ENCODE measurements at regions not wholly inside any gene's neighbourhood (a gene's known extent, or its start where the extent isn't known, plus 50 kb on each side); places are given as distances from the start of the nearest gene placed in this dataset.
"Not testable (repeated sequence)": the region's sequence is repeated elsewhere in the genome, so short reads cannot be mapped to it uniquely, and the experiment has no call there.

DNA sequence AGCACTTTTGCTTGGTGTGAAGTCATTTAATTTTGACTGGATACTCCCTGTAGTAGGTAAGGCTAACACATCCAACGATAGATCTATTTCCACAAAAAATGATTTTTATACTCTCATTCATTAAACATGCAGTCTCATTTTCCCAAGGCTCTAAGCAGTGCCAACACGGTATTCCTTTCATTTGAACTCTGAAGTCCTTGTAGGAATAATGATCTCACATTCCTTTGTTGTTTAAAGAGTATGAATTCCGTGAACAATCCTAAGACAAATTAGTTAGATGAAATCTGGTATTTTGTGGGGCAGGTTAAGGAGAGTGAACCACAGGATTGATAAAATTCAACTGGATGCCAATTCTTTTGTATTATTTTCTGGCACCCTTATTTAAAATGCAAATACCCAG, 66.6 kb downstream of the LACC1 start:
- Mint-ChIP-seq H3K9me3 (peaks cover 0 to 9% of the 10 kb centered on the region in 2 donors), H3K4me1 (no peaks in the 10 kb centered on the region), H3K4me3 (no peak overlapping the region), H3K27me3 (peaks cover 20% of the 10 kb centered on the region), H3K27ac (no peak overlapping the region)
- DNase-seq (no peak), ATAC-seq (no peak)

DNA sequence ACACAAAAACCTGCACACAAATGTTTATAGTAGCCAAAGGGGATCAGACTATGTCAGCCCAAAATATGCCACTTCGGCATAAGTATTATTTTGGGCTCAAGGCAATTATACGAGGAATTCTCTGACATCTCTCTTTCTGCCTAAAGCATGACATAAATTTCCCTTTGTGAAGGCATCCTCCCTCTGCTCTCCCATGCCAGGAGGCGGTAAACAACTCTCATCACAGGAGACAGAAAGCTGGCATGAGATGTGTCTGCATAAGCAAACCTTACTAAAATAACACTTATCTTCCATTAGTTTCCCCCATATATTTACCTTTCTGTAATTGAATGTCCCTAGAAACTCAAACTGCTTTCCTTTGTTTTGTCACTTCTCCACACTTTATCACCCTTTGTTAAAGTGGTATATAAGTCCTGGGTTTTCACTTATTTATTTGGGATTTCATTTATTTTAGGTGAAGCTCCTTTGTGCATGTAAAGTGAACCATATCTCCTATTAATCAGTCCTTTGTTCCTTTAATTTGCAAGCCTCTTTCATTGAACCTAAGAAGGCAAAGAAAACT, 68.3 kb downstream of the LACC1 start:
- H3K4me1 Mint-ChIP-seq: no peaks in the 10 kb centered on the region
- peaks cover 0 to 9% of the 10 kb centered on the region in 2 donors for H3K9me3 Mint-ChIP-seq
- H3K4me3 Mint-ChIP-seq: no peak overlapping the region

DNA sequence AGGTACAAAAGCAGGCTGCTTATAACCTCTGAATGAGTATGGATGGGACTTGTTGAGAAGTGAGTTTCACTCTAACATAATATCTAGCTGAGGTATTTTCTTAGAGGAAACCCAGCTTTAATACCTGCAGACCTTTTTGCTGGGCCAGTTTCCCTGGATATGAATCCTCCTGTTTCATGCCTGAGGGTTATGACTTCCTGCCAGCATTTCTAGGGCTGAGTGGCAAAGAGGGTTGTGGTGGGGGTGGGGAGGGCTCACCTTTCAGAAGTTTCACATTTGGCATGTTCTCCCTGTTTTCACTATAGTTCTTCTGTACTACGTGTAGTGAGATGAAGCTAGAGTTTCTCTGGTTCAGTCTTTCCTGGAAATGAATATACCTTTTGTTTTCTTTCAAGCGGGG, 73.7 kb downstream of the LACC1 start:
- peaks cover 0 to 4% of the 10 kb centered on the region in 2 donors for H3K9me3 Mint-ChIP-seq

More for the DNA sequence above, 68.3 kb downstream of the LACC1 start:
- H3K27me3 Mint-ChIP-seq: peaks cover 27% of the 10 kb centered on the region
- ATAC-seq (no peak), DNase-seq (no peak)
- H3K27ac Mint-ChIP-seq: no peak overlapping the region

DNA sequence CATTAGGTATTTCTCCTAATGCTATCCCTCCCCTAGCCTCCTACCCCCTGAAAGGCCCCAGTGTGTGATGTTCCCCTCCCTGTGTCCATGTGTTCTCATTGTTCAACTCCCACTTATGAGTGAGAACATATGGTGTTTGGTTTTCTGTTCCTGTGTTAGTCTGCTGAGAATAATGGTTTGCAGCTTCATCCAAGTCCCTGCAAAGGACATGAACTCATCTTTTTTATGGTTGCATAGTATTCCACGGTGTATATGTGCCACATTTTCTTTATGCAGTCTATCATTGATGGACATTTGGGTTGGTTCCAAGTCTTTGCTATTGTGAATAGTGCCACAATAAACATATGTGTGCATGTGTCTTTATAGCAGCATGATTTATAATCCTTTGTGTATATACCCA, 77.3 kb downstream of the LACC1 start:
- H3K27me3 Mint-ChIP-seq: peaks cover 20% of the 10 kb centered on the region
- not testable (repeated sequence) for H3K4me3 Mint-ChIP-seq, H3K4me1 Mint-ChIP-seq, H3K27ac Mint-ChIP-seq, ATAC-seq, DNase-seq, H3K9me3 Mint-ChIP-seq

More for the DNA sequence above, 73.7 kb downstream of the LACC1 start:
- ATAC-seq: no peak
- Mint-ChIP-seq H3K27ac (no peak overlapping the region), H3K4me1 (no peaks in the 10 kb centered on the region), H3K27me3 (peaks cover 23% of the 10 kb centered on the region), H3K4me3 (no peak overlapping the region)
- no peak for DNase-seq

DNA sequence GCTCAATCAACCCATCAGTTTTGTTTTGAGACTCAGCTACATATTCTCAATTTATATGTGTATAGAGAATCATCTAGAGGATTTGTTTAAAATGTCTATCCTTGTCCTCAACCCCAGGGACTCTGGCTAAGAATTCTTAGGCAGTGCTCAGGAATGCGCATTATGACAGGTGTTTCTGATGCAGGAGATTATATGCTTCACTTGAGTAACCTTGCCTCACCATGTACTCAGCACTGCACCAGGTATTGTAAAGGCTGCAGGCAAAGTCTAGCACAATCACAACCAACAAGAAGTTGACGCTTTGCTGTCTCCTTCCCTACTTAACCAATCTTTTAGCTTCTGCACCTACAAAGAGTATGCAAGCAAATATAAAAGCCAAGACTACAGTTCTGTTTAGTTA, 79.6 kb downstream of the LACC1 start:
- no peaks in the 10 kb centered on the region for H3K9me3 Mint-ChIP-seq
- no peaks in the 10 kb centered on the region for H3K4me1 Mint-ChIP-seq
- H3K27me3 Mint-ChIP-seq: peaks cover 8% of the 10 kb centered on the region
- H3K4me3 Mint-ChIP-seq: no peak overlapping the region
- DNase-seq: no peak
- no peak for ATAC-seq
- peak overlapping the region in 1 of 2 donors; percentile 55 for H3K27ac Mint-ChIP-seq

DNA sequence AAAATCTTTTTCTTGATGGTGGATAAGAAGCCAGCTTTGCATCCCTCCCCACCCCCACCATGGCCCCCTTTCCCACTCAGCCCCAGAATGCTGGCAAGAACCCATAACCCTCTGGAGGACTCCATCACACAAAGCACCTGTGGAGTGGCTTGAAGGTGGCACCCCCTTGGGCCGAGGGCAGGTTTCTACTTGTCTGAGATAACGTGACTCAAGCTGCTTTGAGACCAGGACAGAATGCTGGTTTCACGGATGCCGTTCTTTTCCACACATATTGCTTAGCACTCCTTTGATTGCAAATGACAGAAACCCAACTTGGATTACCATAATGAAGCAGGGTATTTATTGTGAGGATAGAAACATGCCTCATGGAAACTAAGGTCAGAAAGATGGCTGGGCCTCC, 82.2 kb downstream of the LACC1 start:
- Mint-ChIP-seq H3K9me3 (no peaks in the 10 kb centered on the region), H3K27me3 (peaks cover 8% of the 10 kb centered on the region), H3K27ac (no peak overlapping the region), H3K4me3 (no peak overlapping the region), H3K4me1 (no peaks in the 10 kb centered on the region)
- DNase-seq (no peak), ATAC-seq (no peak)

DNA sequence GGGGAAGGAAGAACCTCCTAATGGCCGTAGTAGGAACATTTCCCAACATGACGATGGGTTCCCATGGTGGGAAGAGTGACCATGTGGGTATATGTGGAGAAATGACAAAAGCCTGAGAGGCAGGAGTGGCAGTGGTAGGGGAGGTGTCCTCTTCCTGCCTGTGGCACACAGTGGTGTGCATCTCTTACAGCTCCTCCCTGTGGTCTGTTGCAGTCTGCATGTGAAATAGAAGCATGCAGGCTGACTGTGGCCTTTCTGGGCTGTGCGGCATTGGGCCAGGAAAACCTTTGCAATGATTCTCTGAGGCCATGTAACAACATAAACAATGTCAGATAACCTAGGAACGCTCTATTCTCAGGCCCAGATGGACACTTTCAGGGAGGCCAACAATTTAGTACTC, 84.0 kb downstream of the LACC1 start:
- Mint-ChIP-seq H3K4me3 (no peak overlapping the region), H3K4me1 (no peaks in the 10 kb centered on the region), H3K9me3 (no peaks in the 10 kb centered on the region), H3K27me3 (peaks cover under 1% of the 10 kb centered on the region), H3K27ac (no peak overlapping the region)
- DNase-seq (no peak), ATAC-seq (no peak)

DNA sequence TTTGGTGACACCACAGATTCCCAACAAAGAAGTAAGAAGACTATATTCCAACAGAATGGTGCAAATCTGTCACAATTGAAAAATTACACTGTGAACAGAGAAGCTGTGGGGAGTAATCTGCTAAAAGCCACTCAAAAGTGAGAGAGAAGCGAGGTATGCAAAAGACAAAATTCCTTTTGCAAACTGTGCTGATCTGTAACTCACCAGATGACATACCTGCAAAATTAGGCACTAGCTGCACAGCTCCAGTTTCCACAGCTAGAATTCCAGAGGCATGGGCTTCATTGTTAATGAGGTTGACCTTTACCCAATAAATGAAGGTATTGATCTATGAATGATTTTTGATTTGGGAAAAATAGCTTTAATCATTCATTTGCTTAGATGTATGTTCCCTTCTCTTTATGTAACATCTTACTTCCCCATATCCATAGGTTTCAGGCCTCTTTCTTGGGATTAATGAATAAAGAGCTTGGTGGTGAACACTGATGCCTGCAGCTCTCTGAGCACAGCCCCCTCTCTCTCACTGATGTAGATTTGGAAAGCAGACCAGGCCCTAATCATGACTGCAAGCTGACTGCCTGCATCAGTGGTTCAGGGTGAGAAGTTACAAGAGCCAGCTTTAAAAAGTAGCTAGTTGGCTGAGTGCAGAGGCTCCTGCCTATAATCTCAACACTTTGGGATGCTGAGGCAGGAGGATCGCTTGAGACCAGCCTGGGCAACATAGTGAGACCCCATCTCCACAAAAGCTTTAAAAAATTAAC, 85.2 kb downstream of the LACC1 start:
- H3K9me3 Mint-ChIP-seq: peaks cover 0 to 3% of the 10 kb centered on the region in 2 donors
- no peak for DNase-seq

DNA sequence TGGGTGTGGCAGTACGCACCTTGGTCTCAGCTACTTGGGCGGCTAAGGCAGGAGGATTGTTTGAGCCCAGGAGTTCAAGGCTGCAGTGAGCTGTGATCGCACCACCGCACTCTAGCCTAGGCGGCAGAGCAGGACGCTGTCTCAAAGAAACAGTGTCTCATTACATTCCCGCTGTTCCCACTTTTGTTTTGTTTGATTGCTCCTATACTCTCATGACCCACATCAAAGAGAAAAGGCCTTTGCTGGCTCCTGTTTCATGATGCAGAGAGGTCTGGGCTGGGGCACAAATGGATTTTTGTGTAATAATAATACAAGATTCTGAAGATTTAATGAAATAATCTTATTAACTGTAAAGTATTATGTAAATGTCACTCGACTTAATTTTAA, 85.7 kb downstream of the LACC1 start:
- H3K9me3 Mint-ChIP-seq: peaks cover 0 to 3% of the 10 kb centered on the region in 2 donors
- no peak for ATAC-seq
- no peak for DNase-seq
- H3K4me3 Mint-ChIP-seq: no peak overlapping the region
- H3K4me1 Mint-ChIP-seq: no peaks in the 10 kb centered on the region
- no peak overlapping the region for H3K27ac Mint-ChIP-seq
- H3K27me3 Mint-ChIP-seq: no peaks in the 10 kb centered on the region

More for the DNA sequence above, 85.2 kb downstream of the LACC1 start:
- no peak for ATAC-seq
- Mint-ChIP-seq H3K4me1 (no peaks in the 10 kb centered on the region), H3K27me3 (no peaks in the 10 kb centered on the region), H3K27ac (peak overlapping the region in 1 of 2 donors; percentile 29), H3K4me3 (no peak overlapping the region)

DNA sequence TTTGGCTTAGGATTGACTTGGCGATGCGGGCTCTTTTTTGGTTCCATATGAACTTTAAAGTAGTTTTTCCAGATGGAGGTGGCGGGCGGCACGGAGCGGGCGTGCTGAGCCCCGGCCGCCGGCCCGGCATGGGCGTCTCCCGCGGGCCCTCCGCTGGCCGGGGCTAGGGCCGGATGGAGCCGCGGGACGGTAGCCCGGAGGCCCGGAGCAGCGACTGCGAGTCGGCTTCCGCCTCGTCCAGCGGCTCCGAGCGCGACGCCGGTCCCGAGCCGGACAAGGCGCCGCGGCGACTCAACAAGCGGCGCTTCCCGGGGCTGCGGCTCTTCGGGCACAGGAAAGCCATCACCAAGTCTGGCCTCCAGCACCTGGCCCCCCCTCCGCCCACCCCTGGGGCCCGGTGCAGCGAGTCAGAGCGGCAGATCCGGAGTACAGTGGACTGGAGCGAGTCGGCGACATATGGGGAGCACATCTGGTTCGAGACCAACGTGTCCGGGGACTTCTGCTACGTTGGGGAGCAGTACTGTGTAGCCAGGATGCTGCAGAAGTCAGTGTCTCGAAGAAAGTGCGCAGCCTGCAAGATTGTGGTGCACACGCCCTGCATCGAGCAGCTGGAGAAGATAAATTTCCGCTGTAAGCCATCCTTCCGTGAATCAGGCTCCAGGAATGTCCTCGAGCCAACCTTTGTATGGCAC, 88.7 kb downstream of the LACC1 start:
- H3K9me3 Mint-ChIP-seq, H3K27me3 Mint-ChIP-seq, DNase-seq, H3K4me1 Mint-ChIP-seq, H3K27ac Mint-ChIP-seq, H3K4me3 Mint-ChIP-seq: not testable (repeated sequence)
- ATAC-seq: peak; percentile 65

DNA sequence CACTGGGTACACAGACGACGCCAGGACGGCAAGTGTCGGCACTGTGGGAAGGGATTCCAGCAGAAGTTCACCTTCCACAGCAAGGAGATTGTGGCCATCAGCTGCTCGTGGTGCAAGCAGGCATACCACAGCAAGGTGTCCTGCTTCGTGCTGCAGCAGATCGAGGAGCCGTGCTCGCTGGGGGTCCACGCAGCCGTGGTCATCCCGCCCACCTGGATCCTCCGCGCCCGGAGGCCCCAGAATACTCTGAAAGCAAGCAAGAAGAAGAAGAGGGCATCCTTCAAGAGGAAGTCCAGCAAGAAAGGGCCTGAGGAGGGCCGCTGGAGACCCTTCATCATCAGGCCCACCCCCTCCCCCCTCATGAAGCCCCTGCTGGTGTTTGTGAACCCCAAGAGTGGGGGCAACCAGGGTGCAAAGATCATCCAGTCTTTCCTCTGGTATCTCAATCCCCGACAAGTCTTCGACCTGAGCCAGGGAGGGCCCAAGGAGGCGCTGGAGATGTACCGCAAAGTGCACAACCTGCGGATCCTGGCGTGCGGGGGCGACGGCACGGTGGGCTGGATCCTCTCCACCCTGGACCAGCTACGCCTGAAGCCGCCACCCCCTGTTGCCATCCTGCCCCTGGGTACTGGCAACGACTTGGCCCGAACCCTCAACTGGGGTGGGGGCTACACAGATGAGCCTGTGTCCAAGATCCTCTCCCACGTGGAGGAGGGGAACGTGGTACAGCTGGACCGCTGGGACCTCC, 89.4 kb downstream of the LACC1 start:
- H3K27ac Mint-ChIP-seq, H3K9me3 Mint-ChIP-seq, H3K4me1 Mint-ChIP-seq, H3K27me3 Mint-ChIP-seq, DNase-seq, ATAC-seq, H3K4me3 Mint-ChIP-seq: not testable (repeated sequence)

DNA sequence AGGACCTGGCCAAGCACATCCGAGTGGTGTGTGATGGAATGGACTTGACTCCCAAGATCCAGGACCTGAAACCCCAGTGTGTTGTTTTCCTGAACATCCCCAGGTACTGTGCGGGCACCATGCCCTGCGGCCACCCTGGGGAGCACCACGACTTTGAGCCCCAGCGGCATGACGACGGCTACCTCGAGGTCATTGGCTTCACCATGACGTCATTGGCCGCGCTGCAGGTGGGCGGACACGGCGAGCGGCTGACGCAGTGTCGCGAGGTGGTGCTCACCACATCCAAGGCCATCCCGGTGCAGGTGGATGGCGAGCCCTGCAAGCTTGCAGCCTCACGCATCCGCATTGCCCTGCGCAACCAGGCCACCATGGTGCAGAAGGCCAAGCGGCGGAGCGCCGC, 90.2 kb downstream of the LACC1 start:
- H3K27ac Mint-ChIP-seq, H3K4me3 Mint-ChIP-seq, H3K4me1 Mint-ChIP-seq, H3K9me3 Mint-ChIP-seq, DNase-seq, ATAC-seq, H3K27me3 Mint-ChIP-seq: not testable (repeated sequence)

DNA sequence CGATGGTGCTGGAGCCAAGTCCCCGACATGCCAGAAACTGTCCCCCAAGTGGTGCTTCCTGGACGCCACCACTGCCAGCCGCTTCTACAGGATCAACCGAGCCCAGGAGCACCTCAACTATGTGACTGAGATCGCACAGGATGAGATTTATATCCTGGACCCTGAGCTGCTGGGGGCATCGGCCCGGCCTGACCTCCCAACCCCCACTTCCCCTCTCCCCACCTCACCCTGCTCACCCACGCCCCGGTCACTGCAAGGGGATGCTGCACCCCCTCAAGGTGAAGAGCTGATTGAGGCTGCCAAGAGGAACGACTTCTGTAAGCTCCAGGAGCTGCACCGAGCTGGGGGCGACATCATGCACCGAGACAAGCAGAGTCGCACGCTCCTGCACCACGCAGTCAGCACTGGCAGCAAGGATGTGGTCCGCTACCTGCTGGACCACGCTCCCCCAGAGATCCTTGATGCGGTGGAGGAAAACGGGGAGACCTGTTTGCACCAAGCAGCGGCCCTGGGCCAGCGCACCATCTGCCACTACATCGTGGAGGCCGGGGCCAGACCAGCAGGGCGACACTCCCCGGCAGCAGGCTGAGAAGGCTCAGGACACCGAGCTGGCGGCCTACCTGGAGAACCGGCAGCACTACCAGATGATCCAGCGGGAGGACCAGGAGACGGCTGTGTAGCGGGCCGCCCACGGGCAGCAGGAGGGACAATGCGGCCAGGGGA, 91.0 kb downstream of the LACC1 start:
- not testable (repeated sequence) for H3K9me3 Mint-ChIP-seq, DNase-seq, H3K4me1 Mint-ChIP-seq, H3K27ac Mint-ChIP-seq, H3K27me3 Mint-ChIP-seq, H3K4me3 Mint-ChIP-seq, ATAC-seq

DNA sequence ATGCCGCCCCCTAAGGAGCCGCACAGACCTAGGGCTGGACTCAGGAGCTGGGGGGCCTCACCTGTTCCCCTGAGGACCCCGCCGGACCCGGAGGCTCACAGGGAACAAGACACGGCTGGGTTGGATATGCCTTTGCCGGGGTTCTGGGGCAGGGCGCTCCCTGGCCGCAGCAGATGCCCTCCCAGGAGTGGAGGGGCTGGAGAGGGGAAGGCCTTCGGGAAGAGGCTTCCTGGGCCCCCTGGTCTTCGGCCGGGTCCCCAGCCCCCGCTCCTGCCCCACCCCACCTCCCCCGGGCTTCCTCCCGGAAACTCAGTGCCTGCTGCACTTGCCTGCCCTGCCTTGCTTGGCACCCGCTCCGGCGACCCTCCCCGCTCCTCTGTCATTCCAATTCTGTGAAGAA, 91.6 kb downstream of the LACC1 start:
- H3K4me1 Mint-ChIP-seq, DNase-seq, H3K9me3 Mint-ChIP-seq, H3K4me3 Mint-ChIP-seq, H3K27ac Mint-ChIP-seq, H3K27me3 Mint-ChIP-seq: not testable (repeated sequence)
- peak; percentile 42 for ATAC-seq

DNA sequence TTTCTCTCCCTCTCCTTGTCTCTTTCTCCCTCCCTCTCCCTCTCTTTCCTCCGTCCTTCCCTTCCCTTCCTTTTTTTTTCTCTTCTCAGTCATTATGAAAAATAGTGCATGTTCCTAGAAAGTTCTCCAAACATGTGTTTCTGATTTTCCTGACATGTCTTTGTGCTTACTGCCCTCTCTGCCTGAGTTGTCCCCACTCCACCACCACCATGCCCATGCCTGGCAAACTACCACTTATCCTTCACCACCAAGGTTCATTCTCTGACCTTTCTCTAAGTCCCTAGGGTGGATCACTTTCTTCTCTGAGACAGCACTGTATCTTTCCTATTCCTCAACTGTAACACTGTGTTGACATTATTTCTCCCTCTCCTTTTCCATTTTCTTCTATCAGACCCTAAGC, 98.2 kb downstream of the LACC1 start:
- Mint-ChIP-seq H3K9me3 (peaks cover 5 to 8% of the 10 kb centered on the region in 2 donors), H3K27ac (no peak overlapping the region), H3K4me3 (no peak overlapping the region), H3K4me1 (no peaks in the 10 kb centered on the region), H3K27me3 (peaks cover 32% of the 10 kb centered on the region)
- no peak for DNase-seq
- no peak for ATAC-seq

Measured in stimulated activated naive CD8-positive, alpha-beta T cell treated with anti-CD3 and anti-CD28 coated beads, Interleukin-15, amount 100 ng/mL, for 72 hours (primary cell).